Nephron (organoid): ENCODE measurements at regions not wholly inside any gene's neighbourhood (a gene's known extent, or its start where the extent isn't known, plus 50 kb on each side); places are given as distances from the start of the nearest gene placed in this dataset.

ENCODE experiments used
- H3K27ac Mint-ChIP-seq, 3 experiments: 2 replicates each; pipeline ENCODE4 v1.8.0; 2020; ENCODE audit warnings: mixed read lengths in 3 of 3, mild to moderate bottlenecking in 2 of 3, moderate library complexity in 1 of 3
- H3K27me3 Mint-ChIP-seq: 2 replicates; pipeline ENCODE4 v1.8.0; 2021; ENCODE audit warnings: low read depth, mild to moderate bottlenecking, moderate library complexity, mixed read lengths
- H3K36me3 Mint-ChIP-seq: 2 replicates; pipeline ENCODE4 v1.8.0; 2020; ENCODE audit warnings: low read depth, mixed read lengths
- H3K4me1 Mint-ChIP-seq: 2 replicates; pipeline ENCODE4 v1.8.0; 2020; ENCODE audit warnings: mixed read lengths
- H3K4me3 Mint-ChIP-seq, 3 experiments: 2 replicates each; pipeline ENCODE4 v1.8.0; 2020; ENCODE audit warnings: mild to moderate bottlenecking in 3 of 3, mixed read lengths in 3 of 3, moderate library complexity in 2 of 3
- H3K9me3 Mint-ChIP-seq: 2 replicates; pipeline ENCODE4 v1.8.0; 2020; ENCODE audit warnings: mixed read lengths
- CTCF ChIP-seq, 3 experiments: fragments of 200-600 bp; sonication (generic); IDR thresholded peaks; one replicate each; pipeline ENCODE4 v1.5.0; 2021; ENCODE audit warnings: antibody characterized with exemption in 3 of 3; ENCODE audit not compliant: unreplicated experiment in 3 of 3

- Mint-ChIP-seq H3K4me1 (no peaks in the 10 kb centered on the region), H3K27ac (no peak overlapping the region), H3K36me3 (no peaks in the 10 kb centered on the region), H3K9me3 (no peaks in the 10 kb centered on the region), H3K4me3 (no peak overlapping the region), H3K27me3 (peaks cover 3% of the 10 kb centered on the region)
- no peak for TF ChIP-seq CTCF (IDR thresholded peaks at IDR 0.05; ENCODE audit: unreplicated experiment in 3 of 3)
These were observed 114.0 kb downstream of the MAT2B start for GRCh38 chr5:163619273-163619934.

DNA sequence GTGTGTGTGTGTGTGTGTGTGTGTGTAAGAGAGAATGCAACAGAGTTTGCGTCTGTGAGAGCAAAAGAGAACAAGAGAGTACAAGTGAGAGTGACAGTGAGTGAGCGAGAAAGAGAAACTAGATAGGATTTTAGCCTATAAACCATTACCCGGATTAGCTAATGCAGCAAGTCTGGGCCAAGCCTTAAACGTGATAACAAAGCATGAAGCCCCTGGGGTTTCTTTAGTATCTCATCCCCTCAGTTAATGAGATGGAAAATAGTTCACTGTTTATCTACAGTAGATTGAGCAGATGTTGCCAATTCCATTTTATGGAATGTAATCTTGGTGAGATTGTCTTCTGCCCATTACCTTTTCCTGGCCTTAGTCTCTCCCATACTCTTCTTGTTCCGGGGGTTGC lies 114.5 kb downstream of the MAT2B start:
- TF ChIP-seq CTCF (IDR thresholded peaks at IDR 0.05; ENCODE audit: unreplicated experiment in 3 of 3): no peak
- Mint-ChIP-seq H3K27ac (no peak overlapping the region), H3K4me3 (no peak overlapping the region), H3K9me3 (no peaks in the 10 kb centered on the region), H3K4me1 (no peaks in the 10 kb centered on the region), H3K36me3 (no peaks in the 10 kb centered on the region), H3K27me3 (peaks cover 3% of the 10 kb centered on the region)

- TF ChIP-seq CTCF (IDR thresholded peaks at IDR 0.05; ENCODE audit: unreplicated experiment in 3 of 3): no peak
- Mint-ChIP-seq H3K4me3 (no peak overlapping the region), H3K27ac (no peak overlapping the region), H3K36me3 (no peaks in the 10 kb centered on the region), H3K9me3 (no peaks in the 10 kb centered on the region), H3K27me3 (no peaks in the 10 kb centered on the region), H3K4me1 (no peaks in the 10 kb centered on the region)
These were observed 117.4 kb downstream of the MAT2B start for GRCh38 chr5:163622799-163623198.

DNA sequence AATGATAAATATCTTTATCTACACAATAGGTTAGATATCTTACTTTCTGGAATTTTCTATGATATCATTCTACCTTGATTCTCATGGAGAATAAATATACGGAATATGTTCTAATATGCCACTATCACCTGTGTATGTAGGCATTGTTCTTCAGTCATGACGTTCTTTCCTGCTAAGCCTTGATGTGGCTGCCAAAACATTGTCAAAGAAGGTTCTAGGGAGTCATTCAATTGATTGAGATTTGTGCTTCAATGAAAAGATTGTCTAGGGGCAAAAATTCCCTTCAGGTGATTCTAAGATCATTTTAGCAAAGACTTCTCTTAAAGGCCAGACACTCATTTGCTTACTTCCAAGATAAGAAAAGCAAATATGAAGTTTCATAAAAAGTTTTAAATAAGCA lies 118.1 kb downstream of the MAT2B start:
- no peak overlapping the region for H3K27ac Mint-ChIP-seq
- H3K36me3 Mint-ChIP-seq: no peaks in the 10 kb centered on the region
- H3K4me3 Mint-ChIP-seq: no peak overlapping the region
- no peaks in the 10 kb centered on the region for H3K9me3 Mint-ChIP-seq
- no peaks in the 10 kb centered on the region for H3K27me3 Mint-ChIP-seq
- no peak for TF ChIP-seq CTCF (IDR thresholded peaks at IDR 0.05; ENCODE audit: unreplicated experiment in 3 of 3)
- H3K4me1 Mint-ChIP-seq: no peaks in the 10 kb centered on the region

DNA sequence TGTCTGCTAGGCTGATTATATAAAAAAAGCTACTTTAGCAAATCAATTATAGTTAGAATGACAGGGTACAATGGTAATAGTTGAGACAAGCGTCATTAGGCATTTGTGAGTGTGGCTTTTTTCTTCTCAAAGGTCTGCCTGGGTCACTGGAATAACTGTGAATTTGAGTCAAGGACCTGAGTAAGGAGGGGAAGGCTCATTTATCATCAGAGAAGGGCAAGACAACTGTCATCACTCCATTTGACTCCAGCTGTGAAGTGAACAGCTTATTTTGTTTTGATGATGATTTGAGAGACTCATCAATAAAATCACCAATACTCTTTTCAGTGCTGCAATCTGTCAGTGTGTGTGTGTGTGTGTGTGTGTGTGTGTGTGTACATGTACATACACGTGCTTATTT lies 118.6 kb downstream of the MAT2B start:
- H3K4me3 Mint-ChIP-seq: no peak overlapping the region
- H3K9me3 Mint-ChIP-seq: no peaks in the 10 kb centered on the region
- H3K4me1 Mint-ChIP-seq: no peaks in the 10 kb centered on the region
- TF ChIP-seq CTCF (IDR thresholded peaks at IDR 0.05; ENCODE audit: unreplicated experiment in 3 of 3): no peak
- H3K36me3 Mint-ChIP-seq: no peaks in the 10 kb centered on the region
- no peak overlapping the region for H3K27ac Mint-ChIP-seq
- H3K27me3 Mint-ChIP-seq: no peaks in the 10 kb centered on the region

- H3K4me1 Mint-ChIP-seq: no peaks in the 10 kb centered on the region
- no peaks in the 10 kb centered on the region for H3K9me3 Mint-ChIP-seq
- H3K27me3 Mint-ChIP-seq: no peaks in the 10 kb centered on the region
- TF ChIP-seq CTCF (IDR thresholded peaks at IDR 0.05; ENCODE audit: unreplicated experiment in 3 of 3): no peak
- H3K36me3 Mint-ChIP-seq: no peaks in the 10 kb centered on the region
- no peak overlapping the region for H3K27ac Mint-ChIP-seq
- no peak overlapping the region for H3K4me3 Mint-ChIP-seq
These were observed 119.0 kb downstream of the MAT2B start for GRCh38 chr5:163624431-163624830.
